Superior temporal gyrus (tissue), 1 donor: ENCODE measurements at regions not wholly inside any gene's neighbourhood (a gene's known extent, or its start where the extent isn't known, plus 50 kb on each side); places are given as distances from the start of the nearest gene placed in this dataset.
A peak's percentile ranks its signal among the peaks of the same experiment; 100 is the strongest.

ENCODE experiments used
- DNase-seq: peaks from one replicate; pipeline ENCODE4 v3.0.0-alpha.2; 2016; ENCODE audit errors: extremely low spot score

GRCh38 chr5:143497749-143498148 is 94.3 kb upstream of the NR3C1 start:
- DNase-seq = no peak

- DNase-seq = no peak
Measured at GRCh38 chr5:143496943-143497342, 93.5 kb upstream of the NR3C1 start.

GRCh38 chr5:143495821-143496275 is 92.4 kb upstream of the NR3C1 start:
- peak; percentile 17 for DNase-seq

- DNase-seq = no peak
Measured at GRCh38 chr5:143495110-143495509, 91.6 kb upstream of the NR3C1 start.

- DNase-seq = no peak
Measured at GRCh38 chr5:143494595-143494994, 91.1 kb upstream of the NR3C1 start.

GRCh38 chr5:143494162-143494561 is 90.7 kb upstream of the NR3C1 start:
- no peak for DNase-seq

- DNase-seq = no peak
Measured at GRCh38 chr5:143492783-143493182, 89.3 kb upstream of the NR3C1 start.

GRCh38 chr5:143491646-143492045 is 88.2 kb upstream of the NR3C1 start:
- no peak for DNase-seq

- DNase-seq = no peak
Measured at GRCh38 chr5:143488381-143488780, 84.9 kb upstream of the NR3C1 start.

GRCh38 chr5:143484601-143485000 is 81.1 kb upstream of the NR3C1 start:
- no peak for DNase-seq

GRCh38 chr5:143481697-143482531 is 78.4 kb upstream of the NR3C1 start:
- no peak for DNase-seq

GRCh38 chr5:143480001-143480400 is 76.5 kb upstream of the NR3C1 start:
- DNase-seq = no peak

GRCh38 chr5:143479394-143479793 is 75.9 kb upstream of the NR3C1 start:
- DNase-seq = no peak

GRCh38 chr5:143476601-143477211 is 73.2 kb upstream of the NR3C1 start:
- DNase-seq = no peak

- no peak for DNase-seq
Measured at GRCh38 chr5:143474616-143475015, 71.1 kb upstream of the NR3C1 start.

- no peak for DNase-seq
Measured at GRCh38 chr5:143473481-143473880, 70.0 kb upstream of the NR3C1 start.

- no peak for DNase-seq
Measured at GRCh38 chr5:143472576-143472975, 69.1 kb upstream of the NR3C1 start.

- DNase-seq = no peak
Measured at GRCh38 chr5:143471666-143472464, 68.4 kb upstream of the NR3C1 start.

- DNase-seq = no peak
Measured at GRCh38 chr5:143471041-143471509, 67.6 kb upstream of the NR3C1 start.

- no peak for DNase-seq
Measured at GRCh38 chr5:143470120-143470519, 66.6 kb upstream of the NR3C1 start.

GRCh38 chr5:143469125-143469524 is 65.6 kb upstream of the NR3C1 start:
- DNase-seq = no peak

GRCh38 chr5:143466632-143467031 is 63.1 kb upstream of the NR3C1 start:
- no peak for DNase-seq
